ENCODE measurements at regions not wholly inside any gene's neighbourhood (a gene's known extent, or its start where the extent isn't known, plus 50 kb on each side); places are given as distances from the start of the nearest gene placed in this dataset.
"Not testable (repeated sequence)": the region's sequence is repeated elsewhere in the genome, so short reads cannot be mapped to it uniquely, and the experiment has no call there.

GRCh38 chr1:219345953-219346352, 172.3 kb downstream of the LYPLAL1 start:
- DNase-seq = no peak

DNA sequence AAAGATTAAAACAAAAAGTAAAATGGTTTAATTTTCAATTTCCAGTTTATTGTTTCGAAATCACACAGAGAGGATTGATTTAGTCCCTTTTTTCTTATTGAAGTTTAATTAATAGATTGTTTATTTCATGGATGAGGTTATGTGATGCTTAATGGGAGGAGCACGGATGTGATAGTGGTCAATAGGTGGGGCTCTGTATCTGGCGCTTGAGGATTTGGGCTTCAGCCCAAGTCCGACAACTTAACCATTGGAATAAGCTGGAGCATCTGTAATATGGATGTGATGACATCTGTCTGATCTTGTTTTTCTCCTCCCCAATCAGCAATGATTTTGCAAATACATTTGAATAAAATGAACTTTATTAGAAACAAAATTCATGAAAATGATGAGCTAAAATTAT, 169.2 kb downstream of the LYPLAL1 start:
- DNase-seq = no peak

DNA sequence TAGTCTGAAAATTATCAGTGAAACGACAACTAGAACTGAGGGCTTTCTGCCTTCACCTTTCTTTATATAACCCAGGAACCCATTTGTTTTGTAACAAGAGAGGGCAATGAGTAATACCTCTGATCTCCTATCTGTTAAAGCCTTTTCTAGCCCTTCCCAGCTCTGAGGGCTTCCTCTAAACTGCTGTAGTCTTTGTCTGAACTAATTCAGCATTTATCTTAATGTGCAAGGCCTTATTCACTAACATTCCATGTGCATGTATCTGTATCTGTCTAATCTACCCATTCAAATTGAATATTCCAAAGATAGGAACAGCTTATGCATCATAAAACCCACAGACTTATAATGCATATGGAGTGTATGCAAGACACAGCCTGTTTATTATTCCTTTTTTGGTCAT, 167.1 kb downstream of the LYPLAL1 start:
- no peak for DNase-seq

DNA sequence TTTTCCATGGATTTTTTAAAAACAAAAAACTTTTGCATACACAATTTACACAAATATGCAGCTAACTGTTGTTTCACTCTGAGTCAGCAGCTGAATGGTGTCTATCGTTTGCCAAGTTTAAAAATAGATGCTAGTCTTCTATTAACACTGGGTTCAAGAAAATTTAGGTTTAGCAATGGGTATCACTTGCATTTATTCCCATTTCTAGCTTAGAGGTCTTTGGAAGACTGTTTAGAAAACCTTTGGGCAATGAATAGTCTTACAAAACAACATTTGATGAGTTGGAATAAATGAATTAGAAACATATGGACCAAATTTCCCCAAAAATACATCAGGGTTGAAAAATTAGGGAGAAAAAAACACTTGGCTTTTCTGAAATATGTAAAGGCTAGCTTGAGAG, 165.8 kb downstream of the LYPLAL1 start:
- no peak for DNase-seq

DNA sequence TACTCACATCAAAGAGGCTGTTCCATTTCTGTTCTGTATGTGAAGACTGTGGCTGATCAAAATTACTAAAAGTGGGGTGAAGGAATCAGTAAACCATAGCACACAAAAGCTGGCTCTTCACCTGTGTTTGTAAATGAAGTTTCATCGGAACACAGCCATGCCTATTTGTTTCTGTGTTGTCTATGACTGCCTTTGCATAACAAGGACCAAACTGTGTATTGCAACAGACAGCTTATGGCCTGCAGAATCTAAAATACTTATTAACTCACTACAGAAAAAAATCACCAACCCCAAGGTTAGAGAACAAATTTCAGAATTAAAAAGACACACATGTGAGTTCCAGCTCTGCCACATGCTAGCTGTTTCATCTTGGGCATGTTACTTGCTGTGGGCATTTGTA, 163.9 kb downstream of the LYPLAL1 start:
- no peak for DNase-seq

DNA sequence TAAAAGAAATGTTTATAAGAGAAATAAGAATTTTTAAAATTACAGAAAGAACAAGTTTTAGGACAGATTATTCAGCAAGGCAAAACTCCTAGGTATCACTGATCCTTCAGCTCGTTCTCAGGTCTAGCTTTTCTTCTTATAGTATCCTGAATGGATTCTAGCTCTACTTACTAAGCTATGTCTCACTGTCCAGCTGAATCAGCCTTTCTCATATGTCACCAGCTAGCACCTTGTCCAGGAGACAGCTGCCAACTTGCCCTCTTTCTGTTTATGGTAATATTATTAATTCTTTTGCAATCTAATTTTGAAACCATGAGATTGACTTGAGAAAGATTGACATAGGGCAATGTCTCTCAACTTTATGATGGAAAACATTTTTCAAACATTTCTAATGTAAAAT, 159.9 kb downstream of the LYPLAL1 start:
- DNase-seq = no peak

DNA sequence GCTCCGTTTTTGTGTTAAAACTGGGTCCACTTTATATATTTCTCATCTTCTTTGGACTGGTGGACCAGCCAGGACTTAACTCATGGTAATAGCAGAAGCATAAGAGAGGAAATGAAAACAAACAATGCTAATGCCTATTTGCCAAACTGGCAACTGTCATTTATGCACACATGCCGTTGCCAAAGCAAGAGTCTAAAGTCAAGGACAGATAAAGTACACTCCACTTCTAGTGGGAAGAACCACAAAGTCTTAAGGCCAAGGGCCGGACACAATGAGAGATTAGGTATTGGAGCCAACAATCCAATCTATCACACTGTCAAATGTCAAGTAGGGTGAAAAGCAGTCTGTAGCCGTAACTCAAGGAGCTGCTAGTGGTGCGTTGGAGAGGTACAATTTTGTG, 157.7 kb downstream of the LYPLAL1 start:
- DNase-seq = no peak

DNA sequence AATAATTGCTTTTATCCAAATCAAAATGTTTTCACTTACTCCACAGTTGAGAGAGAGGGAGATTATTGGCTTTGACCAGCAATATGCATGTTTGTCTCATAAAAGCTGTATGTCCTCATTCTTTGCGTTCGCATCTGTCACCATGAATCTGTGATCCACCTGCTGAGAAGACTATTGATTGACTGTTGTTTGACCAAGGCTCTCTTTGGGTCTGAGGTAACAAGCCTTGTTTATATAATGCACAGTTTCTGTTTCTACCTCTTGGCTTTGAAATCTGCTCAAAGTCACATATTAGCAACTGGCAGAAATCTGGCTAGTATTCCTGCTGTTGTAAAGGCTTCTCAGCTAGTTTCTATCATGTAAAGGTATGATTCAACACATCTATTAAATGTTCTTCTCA, 157.0 kb downstream of the LYPLAL1 start:
- DNase-seq = no peak

DNA sequence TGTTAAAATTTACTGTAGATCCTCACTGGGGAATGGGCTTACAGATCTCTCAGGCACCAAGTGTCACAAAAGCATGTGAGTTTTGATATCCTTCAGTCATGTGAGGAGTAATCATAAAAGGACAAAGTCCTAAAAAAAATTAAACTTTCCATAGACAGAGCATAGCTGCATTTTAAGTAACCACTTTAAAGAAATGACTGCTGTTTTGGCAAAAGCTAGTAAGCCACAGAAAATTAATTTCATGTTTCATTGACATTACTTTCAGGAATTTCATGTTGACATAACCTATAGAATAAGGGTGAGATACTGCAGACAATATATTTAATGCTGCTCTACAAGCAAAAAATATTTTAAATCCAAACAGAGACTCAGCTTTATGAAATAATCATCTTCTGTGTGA, 156.3 kb downstream of the LYPLAL1 start:
- no peak for DNase-seq

GRCh38 chr1:219329578-219329977, 155.9 kb downstream of the LYPLAL1 start:
- DNase-seq = no peak

- DNase-seq = no peak
These were observed 153.2 kb downstream of the LYPLAL1 start for GRCh38 chr1:219326843-219327242.

GRCh38 chr1:219325368-219325742, 151.7 kb downstream of the LYPLAL1 start:
- no peak for DNase-seq

DNA sequence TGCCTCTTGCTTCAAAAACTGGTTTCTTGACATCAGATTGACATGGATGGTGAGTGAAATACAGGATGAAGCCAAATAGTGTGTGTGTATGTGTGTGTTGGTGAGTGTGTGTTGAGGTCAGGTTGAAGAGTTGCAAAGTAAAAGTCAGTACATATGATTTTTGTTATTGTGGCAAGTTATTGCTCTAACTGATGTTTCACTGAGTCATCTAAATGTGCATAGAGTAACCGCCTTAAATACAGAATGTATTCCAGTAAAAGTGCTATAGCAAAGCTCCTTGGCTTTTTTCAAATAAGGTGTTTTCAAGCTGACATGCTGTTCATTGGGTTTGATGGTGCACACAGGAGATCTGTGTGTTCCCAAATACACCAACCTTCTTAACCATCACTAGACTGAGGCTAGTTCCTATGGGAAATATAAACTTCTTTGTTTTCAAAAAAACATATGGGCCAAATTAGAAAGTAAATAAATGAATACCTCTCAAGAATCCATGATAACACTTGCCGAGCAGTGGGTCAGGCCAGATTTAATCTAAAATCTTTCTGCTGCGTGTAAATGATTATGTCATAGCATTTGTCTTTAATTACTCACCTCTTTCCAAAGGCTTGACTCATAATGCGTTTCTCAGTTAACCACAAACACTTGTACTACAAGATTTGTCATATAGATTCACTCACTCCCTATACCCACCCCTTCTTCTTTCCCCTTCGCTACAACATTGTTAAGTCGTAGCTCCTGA, 151.1 kb downstream of the LYPLAL1 start:
- no peak for DNase-seq

- no peak for DNase-seq
These were observed 150.5 kb downstream of the LYPLAL1 start for GRCh38 chr1:219324171-219324570.

GRCh38 chr1:219323426-219323825, 149.7 kb downstream of the LYPLAL1 start:
- no peak for DNase-seq

GRCh38 chr1:219322766-219323165, 149.1 kb downstream of the LYPLAL1 start:
- DNase-seq = no peak

- not testable (repeated sequence) for DNase-seq
These were observed 146.9 kb downstream of the LYPLAL1 start for GRCh38 chr1:219320563-219320962.

DNA sequence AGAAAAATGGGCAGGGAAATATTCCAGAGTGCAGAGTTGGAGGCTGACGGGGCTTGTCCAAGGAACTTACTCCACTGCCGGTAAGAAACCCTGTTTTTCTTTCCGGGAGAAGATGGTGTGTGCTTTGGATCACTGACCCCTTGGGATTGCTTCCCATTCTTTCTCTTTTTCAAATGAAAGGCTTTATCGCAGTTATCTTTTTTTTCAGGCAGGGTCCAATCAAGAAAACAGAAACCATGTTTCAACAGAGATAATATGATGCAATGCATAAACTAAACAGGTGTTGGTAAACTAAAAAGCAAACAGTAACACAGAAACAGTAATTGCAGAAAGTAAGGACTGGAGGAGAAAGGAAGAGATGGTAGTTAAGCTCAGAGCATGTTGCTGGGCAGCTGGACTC, 145.1 kb downstream of the LYPLAL1 start:
- DNase-seq = no peak

GRCh38 chr1:219317762-219318353, 144.2 kb downstream of the LYPLAL1 start:
- DNase-seq = no peak

DNA sequence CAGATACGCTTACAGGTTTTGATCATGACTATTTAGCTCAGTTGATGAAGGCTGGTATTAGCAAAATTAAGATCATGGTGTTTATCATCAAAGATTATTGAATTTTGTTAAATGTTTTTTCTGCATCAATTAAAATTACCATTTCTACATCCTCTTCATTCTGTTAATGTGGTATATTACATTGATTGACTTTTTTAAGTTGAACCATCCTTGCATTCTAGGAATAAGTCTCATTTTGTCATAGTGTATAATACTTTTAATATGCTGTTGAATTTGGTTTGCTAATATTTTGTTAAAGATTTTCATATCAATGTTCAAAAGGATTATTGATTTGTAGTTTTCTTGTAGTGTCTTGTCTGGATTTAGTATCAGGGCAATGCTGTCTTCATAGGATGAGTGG, 142.4 kb downstream of the LYPLAL1 start:
- no peak for DNase-seq

DNA sequence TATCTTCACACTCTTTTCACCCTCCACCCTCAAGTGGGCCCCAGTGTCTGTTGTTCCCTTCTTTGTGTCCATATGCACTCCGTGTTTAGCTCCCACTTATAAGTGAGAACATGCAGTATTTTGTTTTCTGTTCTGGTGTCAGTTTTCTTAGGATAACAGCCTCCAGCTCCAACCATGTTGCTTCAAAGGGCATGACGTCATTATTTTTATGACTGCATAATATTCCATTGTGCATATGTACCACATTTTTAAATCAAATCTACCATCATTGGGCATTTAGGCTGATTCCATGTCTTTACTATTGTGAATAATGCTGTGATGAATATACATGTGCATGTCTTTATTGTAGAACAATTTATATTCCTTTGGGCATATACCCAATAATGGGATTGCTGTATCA, 140.3 kb downstream of the LYPLAL1 start:
- no peak for DNase-seq

DNA sequence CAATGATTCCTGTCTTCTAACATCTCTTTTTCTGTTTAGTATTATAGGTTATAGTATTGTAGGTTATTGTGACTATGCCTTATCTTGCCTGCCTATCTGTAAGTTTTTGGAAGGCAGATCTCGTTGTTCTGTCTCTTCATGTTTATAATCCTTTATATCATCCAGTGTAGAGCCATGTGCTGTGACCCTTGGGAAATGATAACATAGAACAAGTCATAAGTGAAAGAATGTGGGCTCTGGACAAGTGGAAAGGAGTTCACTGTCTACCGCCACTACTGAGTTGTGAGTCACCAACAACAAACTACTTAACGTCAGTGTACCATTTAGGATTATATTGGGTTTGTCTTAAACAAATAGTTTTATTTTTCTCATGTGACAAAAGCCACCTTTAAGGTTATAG, 139.3 kb downstream of the LYPLAL1 start:
- no peak for DNase-seq

- DNase-seq = no peak
These were observed 136.6 kb downstream of the LYPLAL1 start for GRCh38 chr1:219310181-219310728.

DNA sequence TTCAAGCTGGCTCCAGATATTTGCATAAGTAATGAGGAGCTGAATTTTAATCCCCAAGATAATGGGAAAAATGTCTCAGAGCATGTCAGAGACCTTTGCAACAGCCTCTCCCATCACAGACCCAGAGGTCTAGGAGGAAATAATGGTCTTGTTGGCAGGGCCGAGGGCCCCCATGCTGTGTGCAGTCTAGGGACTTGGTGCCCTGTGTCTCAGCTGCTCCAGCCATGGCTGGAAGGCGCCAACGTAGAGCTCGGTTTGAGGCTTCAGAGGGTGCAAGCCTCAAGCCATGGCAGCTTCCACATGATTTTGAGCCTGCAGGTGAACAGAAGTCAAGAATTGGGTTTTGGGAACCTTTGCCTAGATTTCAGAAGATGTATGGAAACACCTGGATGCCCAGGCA, 134.7 kb downstream of the LYPLAL1 start:
- no peak for DNase-seq

Data from NCI-H1105 treated with DMSO at 0.1 percent for 48 hours (cell line).